Activated naive CD4-positive, alpha-beta T cell treated with Interleukin-2 at 50 U/mL for 16 hours (primary cell): ENCODE measurements at regions not wholly inside any gene's neighbourhood (a gene's known extent, or its start where the extent isn't known, plus 50 kb on each side); places are given as distances from the start of the nearest gene placed in this dataset.
"Not testable (repeated sequence)": the region's sequence is repeated elsewhere in the genome, so short reads cannot be mapped to it uniquely, and the experiment has no call there.

Source experiments
- DNase-seq: peaks from one replicate; pipeline ENCODE4 v3.0.0-alpha.2; 2020

GRCh38 chr1:187563191-187563590 is 734.4 kb downstream of the PLA2G4A start:
- DNase-seq = no peak

DNA sequence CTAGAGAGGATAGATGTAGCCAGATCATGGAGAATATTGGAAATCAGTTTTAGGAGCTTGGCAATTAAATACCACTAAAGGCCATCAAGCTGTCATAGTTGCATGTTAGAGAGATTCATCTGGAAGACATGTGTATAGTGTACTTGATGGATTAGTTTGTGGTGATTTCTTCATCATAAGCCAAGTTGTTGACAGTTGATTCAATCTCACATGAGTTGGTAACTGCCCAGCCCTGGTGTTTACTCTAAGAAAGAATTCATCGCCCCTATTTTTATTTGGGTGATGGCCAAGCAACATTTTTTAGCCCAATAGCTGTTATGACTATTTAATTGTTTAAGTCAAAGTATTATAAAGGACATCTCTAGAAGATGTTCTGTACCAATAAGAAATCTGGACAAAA is 737.6 kb downstream of the PLA2G4A start:
- DNase-seq = no peak

DNA sequence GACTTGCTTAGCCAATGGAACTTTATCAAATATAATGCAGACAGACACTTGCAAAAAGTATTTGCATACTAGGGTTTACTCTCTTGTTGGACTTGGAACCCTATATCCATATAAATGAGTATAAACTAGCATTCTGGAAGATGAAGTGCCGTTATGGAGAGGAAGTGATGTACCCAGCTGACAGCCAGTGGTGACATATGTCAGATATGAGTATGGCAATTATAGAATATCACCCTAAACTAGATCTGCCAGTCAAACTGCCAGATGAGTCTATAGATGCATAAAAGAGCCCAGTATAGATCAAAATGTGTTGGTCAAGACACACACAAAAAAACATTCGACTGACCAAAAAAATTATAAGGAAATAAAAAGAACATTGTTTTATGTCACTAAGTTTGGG is 739.3 kb downstream of the PLA2G4A start:
- no peak for DNase-seq

- DNase-seq = no peak
These were observed 741.4 kb downstream of the PLA2G4A start for GRCh38 chr1:187570166-187570565.

DNA sequence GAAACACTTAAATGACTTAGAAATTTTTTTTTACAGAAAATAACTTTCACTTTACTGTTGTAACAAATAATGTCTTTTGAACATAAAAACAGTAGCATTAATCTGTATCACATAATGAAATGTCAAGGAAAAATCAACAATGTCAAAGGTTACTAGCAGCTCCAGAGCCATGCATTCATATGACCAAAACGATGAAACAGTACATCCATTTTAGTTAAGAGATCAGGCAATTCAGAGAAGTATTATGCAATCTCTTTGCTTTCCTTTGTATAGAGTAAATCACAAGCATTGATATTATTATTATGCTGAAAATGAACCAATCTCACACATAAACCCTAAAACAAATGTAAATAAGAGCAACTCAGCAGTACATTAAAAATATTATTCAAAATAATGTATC is 748.9 kb downstream of the PLA2G4A start:
- no peak for DNase-seq

DNA sequence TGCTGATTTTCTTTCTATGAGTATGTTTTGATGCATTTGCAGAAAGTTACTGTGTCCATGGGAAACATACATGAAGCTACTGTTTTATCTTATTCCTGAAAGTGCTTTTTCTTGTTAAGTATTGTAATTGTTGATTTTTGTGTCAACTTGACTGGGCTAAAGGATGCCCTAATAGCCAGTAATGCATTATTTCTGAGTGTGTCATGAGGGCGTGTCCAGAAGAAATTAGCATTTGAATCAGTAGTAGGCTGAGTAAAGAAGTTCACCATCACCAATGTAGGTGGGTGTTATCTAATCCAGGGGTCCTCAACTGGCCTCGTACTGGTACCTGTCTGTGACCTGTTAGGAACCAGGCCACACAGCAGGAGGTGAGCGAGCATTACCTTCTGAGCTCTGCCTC is 760.2 kb downstream of the PLA2G4A start:
- DNase-seq = no peak

GRCh38 chr1:187605736-187606135 is 777.0 kb downstream of the PLA2G4A start:
- no peak for DNase-seq

DNA sequence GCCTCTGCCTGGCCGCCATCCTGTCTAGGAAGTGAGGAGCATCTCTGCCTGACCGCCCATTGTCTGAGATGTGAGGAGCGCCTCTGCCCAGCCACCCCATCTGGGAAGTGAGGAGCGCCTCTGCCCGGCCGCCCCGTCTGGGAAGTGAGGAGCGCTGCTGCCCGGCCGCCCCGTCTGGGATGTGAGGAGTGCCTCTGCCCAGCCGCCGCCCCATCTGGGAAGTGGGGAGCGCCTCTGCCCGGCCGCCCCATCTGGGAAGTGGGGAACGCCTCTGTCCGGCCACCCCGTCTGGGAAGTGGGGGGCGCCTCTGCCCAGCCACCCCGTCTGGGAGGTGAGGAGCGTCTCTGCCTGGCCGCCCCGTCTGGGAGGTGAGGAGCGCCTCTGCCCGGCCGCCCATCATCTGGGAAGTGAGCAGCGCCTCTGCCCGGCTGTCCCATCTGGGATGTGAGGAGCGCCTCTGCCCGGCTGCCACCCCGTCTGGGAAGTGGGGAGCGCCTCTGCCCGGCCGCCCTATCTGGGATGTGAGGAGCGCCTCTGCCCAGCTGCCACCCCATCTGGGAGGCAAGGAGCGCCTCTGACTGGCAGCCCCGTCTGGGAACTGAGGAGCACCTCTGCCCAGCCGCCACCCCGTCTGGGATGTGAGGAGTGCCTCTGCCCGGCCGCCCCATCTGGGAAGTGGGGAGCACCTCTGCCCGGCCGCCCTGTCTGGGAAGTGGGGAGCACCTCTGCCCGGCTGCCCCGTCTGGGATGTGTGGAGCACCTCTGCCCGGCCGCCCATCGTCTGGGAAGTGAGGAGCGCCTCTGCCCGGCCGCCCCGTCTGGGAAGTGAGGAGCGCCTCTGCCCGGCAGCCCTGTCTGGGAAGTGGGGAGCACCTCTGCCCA is 787.3 kb downstream of the PLA2G4A start:
- DNase-seq = not testable (repeated sequence)

DNA sequence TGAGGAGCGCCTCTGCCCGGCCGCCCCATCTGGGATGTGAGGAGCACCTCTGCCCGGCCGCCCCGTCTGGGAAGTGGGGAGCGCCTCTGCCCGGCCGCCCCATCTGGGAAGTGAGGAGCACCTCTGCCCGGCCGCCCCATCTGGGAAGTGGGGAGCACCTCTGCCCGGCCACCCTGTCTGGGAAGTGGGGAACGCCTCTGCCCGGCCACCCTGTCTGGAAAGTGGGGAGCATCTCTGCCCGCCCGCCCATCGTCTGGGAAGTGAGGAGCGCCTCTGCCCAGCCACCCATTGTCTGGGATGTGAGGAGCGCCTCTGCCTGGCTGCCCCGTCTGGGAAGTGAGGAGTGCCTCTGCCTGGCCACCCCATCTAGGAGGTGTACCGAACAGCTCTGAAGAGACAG is 788.1 kb downstream of the PLA2G4A start:
- not testable (repeated sequence) for DNase-seq

GRCh38 chr1:187617776-187618175 is 789.0 kb downstream of the PLA2G4A start:
- DNase-seq = no peak

DNA sequence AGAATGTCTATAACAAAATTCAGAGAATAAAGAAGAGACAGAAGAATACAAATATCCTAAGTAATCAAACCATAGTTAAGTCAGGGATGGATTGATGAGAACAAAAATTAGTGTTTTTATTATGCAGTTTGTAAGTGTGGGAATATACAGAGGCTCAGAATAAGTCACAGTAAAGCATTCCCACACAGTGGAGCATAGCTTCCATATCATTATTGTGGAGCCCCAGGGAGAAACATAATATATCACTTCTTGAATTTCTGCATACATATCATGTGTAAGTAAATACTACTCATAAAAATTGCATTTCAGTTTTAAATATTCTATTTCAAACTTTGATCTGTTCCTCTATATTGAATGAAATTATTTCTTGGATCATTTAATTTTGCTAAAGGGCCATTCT is 790.4 kb downstream of the PLA2G4A start:
- DNase-seq = no peak

DNA sequence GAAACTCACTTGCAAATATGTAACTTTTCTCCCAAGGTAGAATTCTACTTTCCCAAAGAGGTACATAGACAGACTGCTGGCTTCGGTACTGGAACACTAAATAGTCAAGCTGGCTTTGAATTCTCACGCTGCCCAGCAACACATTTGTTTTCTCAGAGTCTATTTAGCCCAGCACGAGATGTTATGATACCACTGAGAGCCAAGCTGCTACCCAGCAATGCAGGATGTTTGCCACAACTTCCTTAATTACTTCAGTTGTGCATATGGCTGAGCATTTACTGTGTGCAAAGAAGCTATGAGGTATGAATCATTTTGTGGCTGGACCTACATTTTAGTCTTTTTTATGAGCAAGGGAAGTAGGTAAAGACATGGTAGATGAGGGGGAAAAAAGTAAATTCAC is 793.2 kb downstream of the PLA2G4A start:
- DNase-seq = no peak

GRCh38 chr1:187622545-187622944 is 793.8 kb downstream of the PLA2G4A start:
- no peak for DNase-seq

DNA sequence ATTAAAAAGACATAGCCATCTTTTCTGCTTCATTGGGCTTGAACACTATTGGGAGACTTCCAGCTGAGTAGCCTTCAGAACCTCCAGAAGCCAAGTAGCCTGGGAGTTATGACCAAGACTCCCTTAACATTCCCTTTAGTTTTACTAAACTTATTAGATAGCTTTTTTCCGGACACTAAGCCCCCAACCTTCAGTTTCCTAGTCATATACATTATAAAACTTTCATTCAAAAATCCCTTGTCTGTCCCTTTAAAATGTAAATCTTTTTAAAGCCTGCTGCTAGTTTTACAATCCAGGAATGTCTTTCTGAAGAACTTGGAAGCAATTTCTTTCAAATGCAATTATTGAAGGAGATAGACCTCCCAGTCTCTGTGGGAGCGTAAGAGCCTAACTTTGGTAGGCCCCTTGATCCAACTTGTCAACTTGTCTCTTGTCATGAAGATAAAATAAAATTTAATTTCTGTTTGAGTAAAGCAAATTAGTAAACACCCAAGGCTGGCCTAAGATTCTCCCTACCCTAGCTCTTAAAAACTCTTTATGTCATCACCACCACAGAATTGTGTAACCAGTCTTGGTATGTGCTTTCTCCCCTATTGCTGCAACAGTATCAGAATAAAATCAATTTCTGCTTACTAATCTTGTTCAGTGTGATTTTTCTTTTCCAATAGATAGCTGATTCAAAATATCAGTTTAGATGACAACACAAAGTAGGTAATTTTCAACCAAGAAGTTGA is 796.2 kb downstream of the PLA2G4A start:
- DNase-seq = no peak

GRCh38 chr1:187626056-187626455 is 797.3 kb downstream of the PLA2G4A start:
- no peak for DNase-seq

DNA sequence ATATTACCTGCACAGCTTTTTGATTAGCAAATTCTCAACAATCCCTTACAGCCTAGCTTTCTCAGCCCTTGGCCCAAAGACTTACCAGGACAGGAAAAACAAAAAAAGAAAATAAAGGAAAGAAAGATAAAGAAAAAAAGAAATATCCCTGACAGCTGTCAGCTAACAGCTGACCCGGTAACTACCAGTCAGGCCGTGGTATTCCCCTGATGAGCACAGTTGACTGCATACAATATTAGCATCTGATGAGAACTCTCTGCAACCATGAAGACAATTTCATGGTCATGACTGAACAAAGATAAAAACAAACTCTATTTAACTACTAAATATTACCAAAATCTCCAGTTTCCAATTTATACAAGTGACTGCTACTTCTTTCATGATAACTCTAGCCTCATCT is 798.8 kb downstream of the PLA2G4A start:
- no peak for DNase-seq

GRCh38 chr1:187629075-187629474 is 800.3 kb downstream of the PLA2G4A start:
- DNase-seq = no peak

DNA sequence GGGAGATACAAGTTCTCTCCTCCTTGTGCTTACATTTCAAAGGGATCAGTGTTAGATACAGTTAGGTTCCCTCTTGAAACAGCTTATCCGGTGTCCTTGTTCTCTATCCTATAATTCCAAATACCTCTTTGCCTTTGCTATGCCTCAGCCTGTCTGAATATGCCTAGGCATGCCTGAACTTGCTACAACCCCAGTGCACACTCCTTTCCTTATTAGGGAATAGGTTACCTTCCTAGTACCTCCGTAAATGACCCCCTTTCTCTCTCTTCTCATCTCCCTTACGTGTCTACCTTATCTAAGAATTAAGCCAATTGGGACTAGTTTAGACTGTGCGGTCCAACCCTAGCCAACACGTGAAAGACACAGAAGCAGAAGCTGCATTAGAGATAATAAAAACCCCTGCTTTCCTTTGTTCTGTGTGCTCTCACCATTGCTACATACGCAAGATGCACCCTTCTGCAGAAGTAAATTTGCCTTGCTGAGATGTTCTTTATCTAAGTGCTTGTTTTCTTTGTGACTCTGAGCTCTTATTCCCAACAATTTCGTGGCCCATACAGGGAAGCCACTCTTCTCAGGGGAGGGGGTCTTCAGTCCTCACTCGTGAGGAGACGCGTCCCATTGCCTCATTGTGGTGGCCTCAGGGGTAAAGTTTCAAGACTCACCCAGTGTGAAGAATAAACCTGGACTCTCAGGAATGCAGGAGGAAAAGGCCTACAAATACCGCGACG is 802.1 kb downstream of the PLA2G4A start:
- DNase-seq = no peak

- no peak for DNase-seq
These were observed 802.6 kb downstream of the PLA2G4A start for GRCh38 chr1:187631381-187631675.

DNA sequence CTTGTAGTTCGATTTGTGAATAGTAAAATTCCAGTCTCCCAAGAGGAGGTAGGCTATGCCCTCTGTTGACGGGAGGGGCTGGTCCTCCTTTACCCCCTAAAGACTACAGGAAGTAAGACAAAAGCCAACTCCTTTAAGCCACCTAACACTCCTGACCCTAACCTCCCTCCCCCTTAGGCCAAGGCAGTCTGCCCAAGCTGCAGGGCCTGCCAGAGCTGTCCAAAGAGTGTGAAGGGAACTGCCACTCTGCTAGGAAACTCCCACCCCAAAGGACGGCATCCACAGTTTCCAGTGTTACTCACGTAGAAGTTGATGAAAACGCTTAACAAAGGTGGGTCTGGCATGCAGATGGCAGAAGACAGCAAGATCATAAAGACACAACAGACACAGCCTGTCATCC is 803.2 kb downstream of the PLA2G4A start:
- DNase-seq = no peak

DNA sequence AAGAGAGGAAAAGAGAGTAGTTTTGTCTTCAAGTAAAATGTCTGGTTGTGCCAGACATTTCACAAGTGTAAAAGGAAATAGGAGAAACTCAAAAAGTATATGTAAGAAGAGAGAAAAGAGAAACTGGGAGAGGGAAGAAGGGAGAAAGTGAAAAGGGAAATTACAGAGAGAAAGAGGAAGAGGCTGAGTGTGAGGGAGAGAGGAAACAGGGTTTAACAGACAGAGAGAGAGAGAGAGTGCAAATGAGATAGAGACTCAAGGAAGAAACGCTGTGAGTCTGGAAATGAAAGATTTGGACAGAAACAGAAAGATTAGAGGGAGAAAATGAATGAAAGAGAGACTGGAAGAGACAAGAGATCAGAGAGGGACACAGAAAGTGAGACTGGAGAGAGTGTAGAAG is 806.2 kb downstream of the PLA2G4A start:
- no peak for DNase-seq

GRCh38 chr1:187638733-187639434 is 810.1 kb downstream of the PLA2G4A start:
- DNase-seq = no peak

- DNase-seq = no peak
These were observed 812.3 kb downstream of the PLA2G4A start for GRCh38 chr1:187641015-187641414.
